ENCODE measurements at regions not wholly inside any gene's neighbourhood (a gene's known extent, or its start where the extent isn't known, plus 50 kb on each side); places are given as distances from the start of the nearest gene placed in this dataset.
A peak's percentile ranks its signal among the peaks of the same experiment; 100 is the strongest.
"Not testable (repeated sequence)": the region's sequence is repeated elsewhere in the genome, so short reads cannot be mapped to it uniquely, and the experiment has no call there.

DNA sequence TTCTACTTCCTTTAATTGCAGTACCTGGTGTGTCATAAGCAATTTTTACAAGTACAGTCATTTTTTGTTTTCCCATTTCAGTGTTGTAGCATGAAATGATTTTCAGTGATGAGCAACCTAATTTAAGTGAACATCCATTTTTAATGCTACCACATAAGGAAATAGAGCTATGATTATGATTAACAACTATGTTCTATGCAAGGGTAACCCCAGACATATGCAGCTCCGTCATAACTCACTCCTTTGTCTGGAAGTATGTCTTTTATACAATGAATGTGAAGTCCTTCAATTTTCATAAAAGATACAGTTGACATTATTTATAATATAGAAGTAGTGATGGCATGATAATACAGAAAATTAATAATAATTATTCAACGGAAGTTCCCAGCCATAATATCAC lies 783.3 kb upstream of the CDH18 start:
- intact Hi-C loops (cut with DNase I); ATAC-seq; DNase-seq: not testable (repeated sequence)

GRCh38 chr5:20765074-20765473 lies 777.1 kb upstream of the CDH18 start:
- DNase-seq; ATAC-seq; intact Hi-C loops (cut with DNase I): not testable (repeated sequence)

DNA sequence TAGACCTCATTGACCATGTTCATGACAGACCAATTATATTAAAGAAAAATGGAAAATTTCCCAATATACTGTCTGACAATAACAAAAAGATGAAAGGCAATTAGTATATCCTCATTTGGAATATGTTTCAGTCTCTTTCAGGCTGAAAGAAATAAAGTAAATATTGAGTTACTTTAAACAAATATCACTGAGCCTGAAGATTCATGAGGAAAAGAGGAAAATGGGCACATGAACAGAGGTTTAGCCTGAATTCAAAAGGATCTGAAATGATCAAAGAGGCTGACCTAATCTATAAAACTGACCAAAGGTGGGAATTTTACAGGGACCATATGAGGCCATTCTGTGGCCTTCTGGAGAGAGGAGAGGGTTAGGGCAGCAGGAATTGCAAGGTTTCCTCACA lies 771.5 kb upstream of the CDH18 start:
- ATAC-seq; intact Hi-C loops (cut with DNase I); DNase-seq: not testable (repeated sequence)

- intact Hi-C loops (cut with DNase I); ATAC-seq; DNase-seq: not testable (repeated sequence)
Observed at GRCh38 chr5:20752179-20752578, 764.2 kb upstream of the CDH18 start.

DNA sequence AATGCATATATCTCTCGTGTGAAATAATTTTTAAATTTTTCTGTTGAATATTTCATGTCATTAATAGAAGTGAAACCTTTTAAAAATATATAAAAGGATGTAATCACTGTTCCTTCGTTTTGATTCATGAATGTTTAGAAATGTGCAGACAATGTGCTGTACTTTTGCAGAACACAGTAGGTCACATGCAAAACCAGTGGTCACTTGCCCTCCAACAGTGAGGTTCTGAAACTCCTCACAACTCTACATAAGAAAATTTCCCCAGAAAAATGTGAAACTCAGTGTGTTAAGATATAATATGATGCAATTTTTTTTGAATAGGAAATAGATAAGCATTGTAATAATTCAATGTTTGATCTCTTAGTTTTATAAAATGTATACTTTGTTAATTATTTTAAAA lies 747.7 kb upstream of the CDH18 start:
- intact Hi-C loops (cut with DNase I); ATAC-seq; DNase-seq: not testable (repeated sequence)

- ATAC-seq; intact Hi-C loops (cut with DNase I); DNase-seq: not testable (repeated sequence)
Observed at GRCh38 chr5:20732223-20732622, 744.2 kb upstream of the CDH18 start.

- intact Hi-C loops (cut with DNase I); DNase-seq; ATAC-seq: not testable (repeated sequence)
Observed at GRCh38 chr5:20721286-20721685, 733.3 kb upstream of the CDH18 start.

GRCh38 chr5:20711520-20712155 lies 723.6 kb upstream of the CDH18 start:
- intact Hi-C loops (cut with DNase I); ATAC-seq: not testable (repeated sequence)

DNA sequence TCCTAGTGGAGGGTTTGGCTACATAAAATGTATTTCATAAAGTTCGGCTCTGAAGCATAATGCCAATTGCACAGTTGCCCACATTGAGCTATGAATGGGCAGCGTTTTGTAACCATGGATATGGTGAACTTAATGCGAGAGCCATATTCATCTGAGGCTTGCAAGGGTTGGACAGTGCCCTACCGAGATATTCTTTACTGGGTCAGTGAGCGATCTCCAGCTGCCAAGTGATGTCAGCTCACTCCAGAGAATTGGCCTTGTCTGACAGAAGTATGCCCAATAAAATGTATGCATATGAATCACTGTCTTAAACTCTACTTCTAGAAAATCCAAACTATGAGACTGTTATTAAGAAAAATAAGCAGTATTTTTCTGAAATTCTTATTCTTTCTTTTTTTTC lies 719.6 kb upstream of the CDH18 start:
- intact Hi-C loops (cut with DNase I); ATAC-seq; DNase-seq: not testable (repeated sequence)

More at GRCh38 chr5:20711520-20712155, 723.6 kb upstream of the CDH18 start:
- not testable (repeated sequence) for DNase-seq

GRCh38 chr5:20694121-20694520 lies 706.1 kb upstream of the CDH18 start:
- no peak for ATAC-seq
- intact Hi-C loops (cut with DNase I) = no loop called here
- DNase-seq = no peak

- no peak for ATAC-seq
- no peak for DNase-seq
Observed at GRCh38 chr5:20692913-20693312, 704.9 kb upstream of the CDH18 start.

GRCh38 chr5:20683241-20683940 lies 695.4 kb upstream of the CDH18 start:
- intact Hi-C loops (cut with DNase I) = no loop called here
- DNase-seq = no peak
- no peak for ATAC-seq

More at GRCh38 chr5:20692913-20693312, 704.9 kb upstream of the CDH18 start:
- intact Hi-C loops (cut with DNase I) = no loop called here

DNA sequence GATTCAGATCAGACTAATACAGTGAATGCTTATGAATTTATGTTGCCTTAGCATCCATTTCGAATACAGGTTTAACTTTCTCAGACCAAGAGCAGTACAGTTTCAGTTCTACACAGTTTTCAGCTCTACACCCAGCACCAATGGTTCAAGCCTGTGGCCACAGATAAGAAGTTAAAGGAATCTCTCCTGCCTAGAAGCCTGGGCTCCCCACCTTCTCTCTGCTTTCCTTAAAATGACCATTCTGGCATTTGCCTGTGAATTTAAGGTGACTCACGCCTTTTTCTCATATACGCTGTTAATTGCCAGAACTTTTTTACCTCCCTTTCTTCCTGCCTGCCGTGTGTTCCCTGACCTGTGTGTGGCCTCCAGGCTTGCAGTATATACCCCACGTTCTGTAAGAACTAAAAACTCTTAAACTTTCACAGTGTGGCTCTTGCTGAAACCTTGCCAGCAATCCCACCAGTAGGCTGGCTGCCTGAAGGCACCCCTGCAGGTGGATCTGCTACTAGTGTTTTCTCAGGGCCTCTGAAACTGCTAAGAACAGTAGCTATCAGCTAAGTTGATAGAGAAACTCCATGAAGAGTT lies 692.8 kb upstream of the CDH18 start:
- DNase-seq = no peak
- no peak for ATAC-seq
- intact Hi-C loops (cut with DNase I) = no loop called here

DNA sequence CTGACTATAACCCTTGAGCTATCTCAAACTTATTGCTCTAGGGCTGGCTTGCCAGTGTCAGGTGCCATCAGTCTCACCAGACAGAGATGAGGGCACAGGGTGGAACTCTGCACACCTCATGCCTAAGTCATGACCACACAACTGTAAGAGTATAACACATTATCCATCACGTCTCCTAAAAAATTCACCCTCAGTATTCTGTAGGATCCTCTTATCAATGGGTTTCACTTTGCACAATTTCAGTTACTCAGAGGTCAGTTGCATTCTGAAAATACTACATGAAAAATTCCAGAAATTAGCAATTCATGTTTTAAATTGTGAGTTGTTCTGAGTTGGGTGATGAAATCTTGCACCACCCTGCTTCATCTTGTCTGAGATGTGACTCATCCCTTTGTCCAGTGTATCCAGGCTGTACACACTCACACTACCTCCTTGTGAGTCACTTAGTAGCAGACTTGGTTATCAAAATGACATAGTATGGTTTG lies 690.9 kb upstream of the CDH18 start:
- ATAC-seq = peak in 1 of 2 donors; percentile 36
- intact Hi-C loops (cut with DNase I) = no loop called here
- DNase-seq = no peak

DNA sequence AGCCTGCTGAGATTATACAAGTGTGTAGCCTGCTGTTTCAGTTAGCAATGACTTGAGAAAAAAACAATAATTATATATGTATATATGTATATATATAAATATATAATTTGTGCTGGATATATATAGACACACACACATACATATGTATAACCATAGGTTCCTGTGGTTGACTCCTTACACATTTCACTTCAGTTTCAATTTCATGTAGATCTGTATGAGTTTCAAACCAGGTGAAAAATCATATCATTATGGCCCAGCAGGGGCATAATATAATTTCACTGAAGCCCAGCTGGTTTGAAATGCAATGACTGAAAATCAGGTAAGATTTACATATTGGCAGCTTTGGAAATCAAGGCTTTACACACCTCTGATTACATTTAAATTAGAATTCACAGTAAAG lies 690.4 kb upstream of the CDH18 start:
- intact Hi-C loops (cut with DNase I) = no loop called here
- DNase-seq = no peak
- no peak for ATAC-seq

- intact Hi-C loops (cut with DNase I) = no loop called here
- no peak for ATAC-seq
- no peak for DNase-seq
Observed at GRCh38 chr5:20660588-20660987, 672.6 kb upstream of the CDH18 start.

- ATAC-seq = no peak
Observed at GRCh38 chr5:20656262-20656661, 668.3 kb upstream of the CDH18 start.

DNA sequence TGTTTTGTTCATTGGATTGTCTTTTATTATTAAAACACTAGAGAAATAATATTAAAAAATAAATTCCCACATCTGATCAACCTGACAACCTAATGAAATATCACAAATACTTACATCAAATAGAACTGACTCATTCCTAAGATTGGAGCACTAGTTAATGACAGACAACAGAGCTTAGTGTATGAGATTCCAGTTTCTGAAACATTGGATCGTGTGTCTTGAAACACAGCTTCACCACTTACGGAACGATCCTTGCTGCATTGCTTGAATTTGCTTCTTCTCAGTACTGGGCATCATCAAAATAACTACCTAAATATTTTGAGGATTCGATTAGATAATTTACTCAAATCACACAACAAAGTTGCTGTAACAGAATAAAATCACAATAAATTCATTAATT lies 667.2 kb upstream of the CDH18 start:
- ATAC-seq = no peak
- DNase-seq = no peak
- intact Hi-C loops (cut with DNase I) = no loop called here

More at GRCh38 chr5:20656262-20656661, 668.3 kb upstream of the CDH18 start:
- no peak for DNase-seq
- intact Hi-C loops (cut with DNase I) = no loop called here

DNA sequence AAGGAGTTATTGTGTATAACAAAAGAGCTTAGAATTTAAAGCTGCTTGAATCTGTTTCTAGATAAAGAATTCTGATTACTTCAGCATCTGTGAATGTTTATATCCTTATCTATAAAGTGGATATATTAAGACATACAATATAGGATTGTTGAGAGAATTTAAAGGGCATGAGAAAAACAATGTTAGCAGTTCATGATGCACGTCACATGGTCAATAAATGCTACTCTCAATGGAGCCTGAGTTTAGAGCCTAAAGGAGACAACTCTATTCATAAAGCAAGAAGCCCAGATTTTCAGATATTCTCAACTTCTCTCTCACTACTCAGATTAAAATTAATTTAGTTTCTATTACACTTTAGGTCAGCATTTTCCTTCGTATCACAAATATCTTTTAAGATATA lies 666.7 kb upstream of the CDH18 start:
- ATAC-seq = no peak
- no peak for DNase-seq

GRCh38 chr5:20654033-20654432 lies 666.0 kb upstream of the CDH18 start:
- ATAC-seq (no peak), DNase-seq (no peak)
- intact Hi-C loops (cut with DNase I) = no loop called here

More for the DNA sequence above, 666.7 kb upstream of the CDH18 start:
- intact Hi-C loops (cut with DNase I) = no loop called here
